ENCODE measurements at regions not wholly inside any gene's neighbourhood (a gene's known extent, or its start where the extent isn't known, plus 50 kb on each side); places are given as distances from the start of the nearest gene placed in this dataset.
"Not testable (repeated sequence)": the region's sequence is repeated elsewhere in the genome, so short reads cannot be mapped to it uniquely, and the experiment has no call there.

- Histone ChIP-seq H4K20me1 (ENCODE audit: insufficient read depth, low read length) (no peaks in the 10 kb centered on the region), H3K4me1 (ENCODE audit: low read length) (0 out of 2 replicates have a peak, but pooled peaks cover 4% of the 10 kb centered on the region), H3K36me3 (replicated peaks; ENCODE audit: low read depth, low read length) (no peaks in the 10 kb centered on the region), H3K27ac (ENCODE audit: low read length) (no peak overlapping the region), H3K9me3 (ENCODE audit: insufficient read depth, low read length) (no peaks in the 10 kb centered on the region), H3K79me2 (ENCODE audit: low read length) (no peaks in the 10 kb centered on the region), H2AFZ (ENCODE audit: low read depth, low read length) (no peak overlapping the region), H3K4me2 (ENCODE audit: low read length) (no peak overlapping the region), H3K27me3 (ENCODE audit: low read depth, low read length) (no peaks in the 10 kb centered on the region), H3K4me3 (ENCODE audit: low read length) (no peak overlapping the region), H3K9ac (ENCODE audit: low read length) (no peak overlapping the region)
- TF ChIP-seq EZH2phosphoT487 (IDR thresholded peaks at IDR 0.05; ENCODE audit: low read depth) = no peak
- TF ChIP-seq CTCF (IDR thresholded peaks at IDR 0.05; ENCODE audit: low read depth, low read length) = no peak
These were observed 412.3 kb upstream of the CHORDC1 start for GRCh38 chr11:90635151-90635550.

- Histone ChIP-seq H2AFZ (ENCODE audit: low read depth, low read length) (no peak overlapping the region), H3K27ac (ENCODE audit: low read length) (no peak overlapping the region), H3K4me1 (ENCODE audit: low read length) (0 out of 2 replicates have a peak, but pooled peaks cover 4% of the 10 kb centered on the region)
These were observed 407.3 kb upstream of the CHORDC1 start for GRCh38 chr11:90630176-90630575.

GRCh38 chr11:90629229-90629806 lies 406.5 kb upstream of the CHORDC1 start:
- TF ChIP-seq EZH2phosphoT487 (IDR thresholded peaks at IDR 0.05; ENCODE audit: low read depth) = no peak
- no peak for TF ChIP-seq CTCF (IDR thresholded peaks at IDR 0.05; ENCODE audit: low read depth, low read length)
- no peak overlapping the region for H3K9ac ChIP-seq (ENCODE audit: low read length)
- no peaks in the 10 kb centered on the region for H3K36me3 ChIP-seq (replicated peaks; ENCODE audit: low read depth, low read length)
- H3K9me3 ChIP-seq (ENCODE audit: insufficient read depth, low read length) = no peaks in the 10 kb centered on the region
- H4K20me1 ChIP-seq (ENCODE audit: insufficient read depth, low read length) = no peaks in the 10 kb centered on the region
- no peaks in the 10 kb centered on the region for H3K79me2 ChIP-seq (ENCODE audit: low read length)
- no peak overlapping the region for H2AFZ ChIP-seq (ENCODE audit: low read depth, low read length)
- H3K27ac ChIP-seq (ENCODE audit: low read length) = no peak overlapping the region
- H3K27me3 ChIP-seq (ENCODE audit: low read depth, low read length) = no peaks in the 10 kb centered on the region
- H3K4me1 ChIP-seq (ENCODE audit: low read length) = 0 out of 2 replicates have a peak, but pooled peaks cover 4% of the 10 kb centered on the region
- H3K4me3 ChIP-seq (ENCODE audit: low read length) = no peak overlapping the region
- no peak overlapping the region for H3K4me2 ChIP-seq (ENCODE audit: low read length)

More at GRCh38 chr11:90630176-90630575, 407.3 kb upstream of the CHORDC1 start:
- H3K4me2 ChIP-seq (ENCODE audit: low read length) = no peak overlapping the region
- no peaks in the 10 kb centered on the region for H4K20me1 ChIP-seq (ENCODE audit: insufficient read depth, low read length)
- H3K27me3 ChIP-seq (ENCODE audit: low read depth, low read length) = no peaks in the 10 kb centered on the region
- no peaks in the 10 kb centered on the region for H3K9me3 ChIP-seq (ENCODE audit: insufficient read depth, low read length)
- H3K9ac ChIP-seq (ENCODE audit: low read length) = no peak overlapping the region
- H3K4me3 ChIP-seq (ENCODE audit: low read length) = no peak overlapping the region
- TF ChIP-seq CTCF (IDR thresholded peaks at IDR 0.05; ENCODE audit: low read depth, low read length) (no peak), EZH2phosphoT487 (IDR thresholded peaks at IDR 0.05; ENCODE audit: low read depth) (no peak)
- H3K79me2 ChIP-seq (ENCODE audit: low read length) = no peaks in the 10 kb centered on the region
- H3K36me3 ChIP-seq (replicated peaks; ENCODE audit: low read depth, low read length) = no peaks in the 10 kb centered on the region

GRCh38 chr11:90614318-90614717 lies 391.5 kb upstream of the CHORDC1 start:
- H2AFZ ChIP-seq (ENCODE audit: low read depth, low read length) = no peak overlapping the region
- no peaks in the 10 kb centered on the region for H3K36me3 ChIP-seq (replicated peaks; ENCODE audit: low read depth, low read length)
- no peaks in the 10 kb centered on the region for H3K79me2 ChIP-seq (ENCODE audit: low read length)
- TF ChIP-seq EZH2phosphoT487 (IDR thresholded peaks at IDR 0.05; ENCODE audit: low read depth) = no peak
- no peak for TF ChIP-seq CTCF (IDR thresholded peaks at IDR 0.05; ENCODE audit: low read depth, low read length)
- H3K4me2 ChIP-seq (ENCODE audit: low read length) = no peak overlapping the region
- H3K27ac ChIP-seq (ENCODE audit: low read length) = no peak overlapping the region
- no peaks in the 10 kb centered on the region for H3K4me1 ChIP-seq (ENCODE audit: low read length)
- H3K4me3 ChIP-seq (ENCODE audit: low read length) = no peak overlapping the region
- no peaks in the 10 kb centered on the region for H3K27me3 ChIP-seq (ENCODE audit: low read depth, low read length)
- H4K20me1 ChIP-seq (ENCODE audit: insufficient read depth, low read length) = no peaks in the 10 kb centered on the region
- no peak overlapping the region for H3K9ac ChIP-seq (ENCODE audit: low read length)
- no peaks in the 10 kb centered on the region for H3K9me3 ChIP-seq (ENCODE audit: insufficient read depth, low read length)

GRCh38 chr11:90613037-90613436 lies 390.2 kb upstream of the CHORDC1 start:
- not testable (repeated sequence) for H3K36me3 ChIP-seq (replicated peaks; ENCODE audit: low read depth, low read length); H3K4me1 ChIP-seq (ENCODE audit: low read length); H3K4me3 ChIP-seq (ENCODE audit: low read length); H3K4me2 ChIP-seq (ENCODE audit: low read length); H2AFZ ChIP-seq (ENCODE audit: low read depth, low read length); H3K27ac ChIP-seq (ENCODE audit: low read length); H3K27me3 ChIP-seq (ENCODE audit: low read depth, low read length); H3K9me3 ChIP-seq (ENCODE audit: insufficient read depth, low read length); H3K9ac ChIP-seq (ENCODE audit: low read length); H3K79me2 ChIP-seq (ENCODE audit: low read length); H4K20me1 ChIP-seq (ENCODE audit: insufficient read depth, low read length)
